ENCODE measurements at regions not wholly inside any gene's neighbourhood (a gene's known extent, or its start where the extent isn't known, plus 50 kb on each side); places are given as distances from the start of the nearest gene placed in this dataset.

GRCh38 chrX:34555481-34555880 lies 101.6 kb downstream of the TMEM47 start:
- H3K9me3 ChIP-seq (ENCODE audit: control insufficient read depth, insufficient read depth, low read length) = no peaks in the 10 kb centered on the region
- no peak overlapping the region for H3K14ac ChIP-seq (replicated peaks; ENCODE audit: low read depth, low read length)
- no peaks in the 10 kb centered on the region for H3K27me3 ChIP-seq (ENCODE audit: control insufficient read depth, insufficient read depth, low read length)
- 0 out of 2 replicates have a peak, but pooled peaks cover 3% of the 10 kb centered on the region for H3K4me1 ChIP-seq (ENCODE audit: control insufficient read depth, insufficient read depth, low read length)
- no peak overlapping the region for H2BK120ac ChIP-seq (ENCODE audit: low read depth, low read length)
- H3K56ac ChIP-seq (ENCODE audit: extremely low read depth, insufficient read depth, low read length) = no peak overlapping the region
- no peak overlapping the region for H2BK5ac ChIP-seq (ENCODE audit: low read depth, low read length, poor library complexity, severe bottlenecking)
- no peak overlapping the region for H3K18ac ChIP-seq (ENCODE audit: low read depth, low read length)
- H4K5ac ChIP-seq (ENCODE audit: low read depth, low read length) = no peak overlapping the region
- in situ Hi-C loops (cut with MboI; ENCODE audit: low sequenced_read_pairs) = no loop called here
- no peaks in the 10 kb centered on the region for H3K9me1 ChIP-seq (ENCODE audit: insufficient read depth, low read length)
- H3K4me2 ChIP-seq (ENCODE audit: low read depth, low read length) = no peak overlapping the region
- CTCF ChIA-PET = no interaction called here
- no peak for TF ChIP-seq MXI1 (IDR thresholded peaks at IDR 0.05; ENCODE audit: borderline replicate concordance, low read depth, low read length)
- no peak for TF ChIP-seq NFE2L2 (IDR thresholded peaks at IDR 0.05; ENCODE audit: low read depth, low read length)
- TF ChIP-seq CEBPB (IDR thresholded peaks at IDR 0.05; ENCODE audit: low read depth, low read length) = peak; percentile 57
- no peak for TF ChIP-seq MAFK (IDR thresholded peaks at IDR 0.05; ENCODE audit: low read depth, low read length)
- H3K9ac ChIP-seq (ENCODE audit: low read depth, low read length) = no peak overlapping the region
- no peak for DNase-seq
- H4K91ac ChIP-seq (ENCODE audit: insufficient read depth, low read depth, low read length) = no peak overlapping the region
- H3K27ac ChIP-seq (ENCODE audit: insufficient read depth, low read length) = no peak overlapping the region
- no peak overlapping the region for H2AK9ac ChIP-seq (replicated peaks; ENCODE audit: low read depth, low read length, poor library complexity)
- intact Hi-C loops (cut with micrococcal nuclease) = no loop called here
- no peak overlapping the region for H3K4me3 ChIP-seq (ENCODE audit: insufficient read depth, low read depth, low read length)
- no peak overlapping the region for H2BK20ac ChIP-seq (ENCODE audit: low read depth, low read length)
- no peak overlapping the region for H3K4ac ChIP-seq (ENCODE audit: low read depth, low read length)
- WGBS, 2 experiments (ENCODE audit: extremely low coverage in 2 of 2, insufficient read length in 1 of 2) = no CpG with 5 or more reads among the region's 6 CpGs
- BruUV-seq (replicated peaks) = no TSS peak
- POLR2A ChIA-PET (ENCODE audit: unreplicated experiment) = no interaction called here
- no peak overlapping the region for H3K23ac ChIP-seq (ENCODE audit: low read depth, low read length)
- H2BK15ac ChIP-seq (ENCODE audit: low read depth, low read length) = no peak overlapping the region
- H4K20me1 ChIP-seq (ENCODE audit: insufficient read depth, low read length) = no peaks in the 10 kb centered on the region
- no peak overlapping the region for H4K8ac ChIP-seq (ENCODE audit: low read depth in 2 of 2, low read length in 2 of 2)
- H3K79me1 ChIP-seq (ENCODE audit: low read depth in 1 of 2, low read length in 2 of 2) = no peaks in the 10 kb centered on the region
- no peak for ATAC-seq (ENCODE audit: low read depth)
- H2AK5ac ChIP-seq (ENCODE audit: low read depth, low read length) = no peak overlapping the region
- no peak overlapping the region for H2AFZ ChIP-seq (replicated peaks; ENCODE audit: low read length, poor library complexity)
- dilution Hi-C loops (cut with HindIII; ENCODE audit: low sequenced_read_pairs, unreplicated experiment) = no loop called here
- H3K36me3 ChIP-seq (ENCODE audit: control insufficient read depth, insufficient read depth, low read length) = no peaks in the 10 kb centered on the region

Data from IMR-90 (cell line).